Fibroblast of lung (primary cell): ENCODE measurements at regions not wholly inside any gene's neighbourhood (a gene's known extent, or its start where the extent isn't known, plus 50 kb on each side); places are given as distances from the start of the nearest gene placed in this dataset.

ENCODE experiments used
- DNase-seq, 2 donors: peaks; one replicate each; pipeline versions ENCODE4 v3.0.0 to v3.0.0-alpha.2; 2010; ENCODE audit warnings: low read depth in 2 of 2
- H2AFZ ChIP-seq: 2 replicates; pipeline ENCODE4 v1.5.1; 2012; ENCODE audit warnings: low read length, control low read depth, inconsistent platforms
- H3K27ac ChIP-seq: 2 replicates; pipeline ENCODE4 v1.5.1; 2011; ENCODE audit warnings: low read length, control low read depth; ENCODE audit not compliant: insufficient read depth
- H3K27me3 ChIP-seq: 2 replicates; pipeline ENCODE4 v1.5.1; 2011; ENCODE audit warnings: mild to moderate bottlenecking, low read length; ENCODE audit not compliant: control insufficient read depth, insufficient read depth
- H3K36me3 ChIP-seq: 2 replicates; pipeline ENCODE4 v1.5.1; 2011; ENCODE audit warnings: low read length; ENCODE audit not compliant: control insufficient read depth, insufficient read depth
- H3K4me1 ChIP-seq: 2 replicates; pipeline ENCODE4 v1.5.1; 2011; ENCODE audit warnings: low read length; ENCODE audit not compliant: control insufficient read depth, insufficient read depth; ENCODE audit errors: extremely low read depth
- H3K4me2 ChIP-seq: 2 replicates; pipeline ENCODE4 v1.5.1; 2011; ENCODE audit warnings: low read length, control low read depth; ENCODE audit not compliant: insufficient read depth; ENCODE audit errors: extremely low read depth
- H3K4me3 ChIP-seq, 4 experiments: fragments of 200-600 bp in 1 of 4; sonication (generic) in 1 of 4; replicated peaks in 1 of 4; 2 replicates each; pipeline ENCODE4 v1.5.1; 2011 to 2016; ENCODE audit warnings: low read length in 4 of 4, low read depth in 3 of 4, mild to moderate bottlenecking in 3 of 4, control low read depth in 2 of 4, inconsistent platforms in 1 of 4, mixed read lengths in 1 of 4; ENCODE audit not compliant: insufficient read depth in 1 of 4; ENCODE audit errors: control extremely low read depth in 1 of 4
- H3K79me2 ChIP-seq: 2 replicates; pipeline ENCODE4 v1.5.1; 2012; ENCODE audit warnings: mild to moderate bottlenecking, low read length, inconsistent platforms; ENCODE audit not compliant: control insufficient read depth, insufficient read depth
- H3K9ac ChIP-seq: 2 replicates; pipeline ENCODE4 v1.5.1; 2011; ENCODE audit warnings: mild to moderate bottlenecking, low read length, control low read depth; ENCODE audit not compliant: insufficient read depth
- H3K9me3 ChIP-seq: 2 replicates; pipeline ENCODE4 v1.5.1; 2012; ENCODE audit warnings: low read depth, low read length; ENCODE audit not compliant: control insufficient read depth, insufficient read depth
- H4K20me1 ChIP-seq: 2 replicates; pipeline ENCODE4 v1.5.1; 2011; ENCODE audit warnings: low read length; ENCODE audit not compliant: control insufficient read depth, insufficient read depth; ENCODE audit errors: extremely low read depth
- EZH2 ChIP-seq: IDR thresholded peaks from 2 replicates; pipeline ENCODE4 v1.5.1; 2012; ENCODE audit warnings: low read length, control low read depth, mild to moderate bottlenecking; ENCODE audit errors: missing control alignments
- TF ChIP-seq, protein P1 (sequence below), 2 donors: IDR thresholded peaks in 1 of 2; conservative IDR thresholded peaks in 1 of 2; 1 replicate in 1 of 2; 2 replicates in 1 of 2; pipeline ENCODE4 v1.5.1; 2011 to 2012; ENCODE audit warnings: low read length in 2 of 2, control low read depth in 1 of 2, inconsistent platforms in 1 of 2, low read depth in 1 of 2, mild to moderate bottlenecking in 1 of 2

DNA sequence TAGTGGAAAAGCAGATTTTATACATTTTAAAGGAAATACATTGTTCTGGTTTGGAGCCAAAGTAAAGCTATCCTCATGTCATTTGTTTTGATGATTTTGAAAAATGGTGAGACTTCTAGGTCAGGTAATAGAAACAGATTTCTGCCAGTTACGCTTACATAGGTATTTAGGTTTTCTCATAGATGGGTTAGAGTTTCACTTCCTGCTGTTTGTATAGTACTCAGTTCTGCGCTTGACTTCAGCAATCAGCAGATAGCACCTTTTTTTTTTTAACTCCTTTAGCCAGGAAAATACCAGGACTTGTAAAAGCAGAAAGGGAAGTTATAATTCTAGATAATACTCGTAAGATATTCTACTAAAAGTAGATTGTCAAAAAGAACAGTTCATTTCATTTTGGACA is 209.8 kb upstream of the POM121L12 start:
- Histone ChIP-seq H4K20me1 (no peaks in the 10 kb centered on the region), H3K4me3 (no peak overlapping the region), H3K36me3 (no peaks in the 10 kb centered on the region), H2AFZ (no peak overlapping the region), H3K9me3 (no peaks in the 10 kb centered on the region), H3K4me2 (no peak overlapping the region), H3K4me1 (no peaks in the 10 kb centered on the region), H3K9ac (no peak overlapping the region), H3K27me3 (no peaks in the 10 kb centered on the region), H3K27ac (no peak overlapping the region), H3K79me2 (no peaks in the 10 kb centered on the region)
- TF ChIP-seq EZH2, result no peak
- TF ChIP-seq, protein P1, sequence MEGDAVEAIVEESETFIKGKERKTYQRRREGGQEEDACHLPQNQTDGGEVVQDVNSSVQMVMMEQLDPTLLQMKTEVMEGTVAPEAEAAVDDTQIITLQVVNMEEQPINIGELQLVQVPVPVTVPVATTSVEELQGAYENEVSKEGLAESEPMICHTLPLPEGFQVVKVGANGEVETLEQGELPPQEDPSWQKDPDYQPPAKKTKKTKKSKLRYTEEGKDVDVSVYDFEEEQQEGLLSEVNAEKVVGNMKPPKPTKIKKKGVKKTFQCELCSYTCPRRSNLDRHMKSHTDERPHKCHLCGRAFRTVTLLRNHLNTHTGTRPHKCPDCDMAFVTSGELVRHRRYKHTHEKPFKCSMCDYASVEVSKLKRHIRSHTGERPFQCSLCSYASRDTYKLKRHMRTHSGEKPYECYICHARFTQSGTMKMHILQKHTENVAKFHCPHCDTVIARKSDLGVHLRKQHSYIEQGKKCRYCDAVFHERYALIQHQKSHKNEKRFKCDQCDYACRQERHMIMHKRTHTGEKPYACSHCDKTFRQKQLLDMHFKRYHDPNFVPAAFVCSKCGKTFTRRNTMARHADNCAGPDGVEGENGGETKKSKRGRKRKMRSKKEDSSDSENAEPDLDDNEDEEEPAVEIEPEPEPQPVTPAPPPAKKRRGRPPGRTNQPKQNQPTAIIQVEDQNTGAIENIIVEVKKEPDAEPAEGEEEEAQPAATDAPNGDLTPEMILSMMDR (conservative IDR thresholded peaks at IDR 0.05 in 1 of 2, IDR thresholded peaks at IDR 0.05 in 1 of 2; ENCODE audit: low read depth in 1 of 2, low read length in 2 of 2), result no peak
- DNase-seq, result no peak

DNA sequence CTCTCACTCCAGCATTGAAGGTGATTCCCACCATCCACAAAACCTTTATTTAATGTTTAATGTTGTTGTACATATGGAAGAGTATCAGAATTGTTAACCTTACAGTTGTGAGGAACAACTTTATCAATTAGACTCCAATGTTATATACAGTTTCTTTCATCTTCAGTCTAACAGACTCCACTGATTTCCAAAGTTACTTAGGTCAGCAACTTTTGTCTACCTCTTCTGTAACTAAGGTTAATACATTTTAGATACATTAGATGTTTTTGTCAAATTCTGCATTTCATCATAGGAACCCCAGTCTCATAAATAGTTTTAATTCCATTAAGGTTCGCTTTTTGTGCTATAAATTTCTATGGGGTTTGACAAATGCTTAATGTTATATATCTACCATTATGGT is 223.9 kb upstream of the POM121L12 start:
- Histone ChIP-seq H3K79me2 (no peaks in the 10 kb centered on the region), H3K27ac (no peak overlapping the region), H3K4me1 (no peaks in the 10 kb centered on the region), H3K4me3 (no peak overlapping the region), H3K9ac (no peak overlapping the region), H3K9me3 (no peaks in the 10 kb centered on the region), H4K20me1 (no peaks in the 10 kb centered on the region), H2AFZ (no peak overlapping the region), H3K4me2 (no peak overlapping the region), H3K36me3 (no peaks in the 10 kb centered on the region), H3K27me3 (no peaks in the 10 kb centered on the region)
- TF ChIP-seq, protein P1 (conservative IDR thresholded peaks at IDR 0.05 in 1 of 2, IDR thresholded peaks at IDR 0.05 in 1 of 2; ENCODE audit: low read depth in 1 of 2, low read length in 2 of 2), result no peak
- no peak for TF ChIP-seq EZH2
- no peak for DNase-seq

DNA sequence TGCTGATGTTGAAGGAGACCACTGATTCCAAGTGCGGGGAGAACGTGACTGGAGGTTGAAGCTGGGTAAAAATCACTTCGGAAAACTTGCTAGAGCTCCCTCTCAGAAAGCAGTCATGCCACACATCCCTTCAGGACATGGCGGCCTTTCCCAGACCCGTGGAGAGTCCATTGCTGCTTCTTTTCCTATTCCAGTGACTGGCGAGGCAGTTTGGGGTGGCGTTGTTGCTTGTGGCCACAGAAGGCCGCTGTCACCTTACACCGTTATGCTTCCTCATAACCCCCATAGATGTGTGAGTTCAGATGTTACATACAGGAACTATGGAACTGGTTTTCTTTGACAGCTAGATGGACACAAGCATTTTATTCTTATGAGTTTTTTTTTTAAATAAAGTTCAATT is 235.6 kb upstream of the POM121L12 start:
- H3K36me3 ChIP-seq, result no peaks in the 10 kb centered on the region
- no peak for DNase-seq
- H2AFZ ChIP-seq, result no peak overlapping the region
- H3K9me3 ChIP-seq, result no peaks in the 10 kb centered on the region
- H3K27ac ChIP-seq, result no peak overlapping the region
- H3K4me3 ChIP-seq, result no peak overlapping the region
- TF ChIP-seq, protein P1 (conservative IDR thresholded peaks at IDR 0.05 in 1 of 2, IDR thresholded peaks at IDR 0.05 in 1 of 2; ENCODE audit: low read depth in 1 of 2, low read length in 2 of 2), result no peak
- no peak for TF ChIP-seq EZH2
- no peak overlapping the region for H3K9ac ChIP-seq
- no peak overlapping the region for H3K4me2 ChIP-seq
- H3K27me3 ChIP-seq, result no peaks in the 10 kb centered on the region
- no peaks in the 10 kb centered on the region for H3K4me1 ChIP-seq
- no peaks in the 10 kb centered on the region for H4K20me1 ChIP-seq
- no peaks in the 10 kb centered on the region for H3K79me2 ChIP-seq
